ENCODE measurements at regions not wholly inside any gene's neighbourhood (a gene's known extent, or its start where the extent isn't known, plus 50 kb on each side); places are given as distances from the start of the nearest gene placed in this dataset.

GRCh38 chr18:78129260-78129659, 850.4 kb upstream of the SALL3 start:
- Histone ChIP-seq H4K20me1 (ENCODE audit: insufficient read depth, low read length) (no peaks in the 10 kb centered on the region), H3K4me2 (ENCODE audit: low read length) (no peak overlapping the region), H2AFZ (ENCODE audit: low read depth, low read length) (no peak overlapping the region), H3K4me1 (ENCODE audit: low read length) (no peaks in the 10 kb centered on the region), H3K9ac (ENCODE audit: low read length) (no peak overlapping the region), H3K4me3 (ENCODE audit: low read length) (no peak overlapping the region), H3K36me3 (replicated peaks; ENCODE audit: low read depth, low read length) (no peaks in the 10 kb centered on the region), H3K27me3 (ENCODE audit: low read depth, low read length) (no peaks in the 10 kb centered on the region), H3K27ac (ENCODE audit: low read length) (no peak overlapping the region), H3K79me2 (ENCODE audit: low read length) (no peaks in the 10 kb centered on the region), H3K9me3 (ENCODE audit: insufficient read depth, low read length) (peaks cover 36% of the 10 kb centered on the region)
- no peak for TF ChIP-seq EZH2phosphoT487 (IDR thresholded peaks at IDR 0.05; ENCODE audit: low read depth)
- TF ChIP-seq, protein P1, sequence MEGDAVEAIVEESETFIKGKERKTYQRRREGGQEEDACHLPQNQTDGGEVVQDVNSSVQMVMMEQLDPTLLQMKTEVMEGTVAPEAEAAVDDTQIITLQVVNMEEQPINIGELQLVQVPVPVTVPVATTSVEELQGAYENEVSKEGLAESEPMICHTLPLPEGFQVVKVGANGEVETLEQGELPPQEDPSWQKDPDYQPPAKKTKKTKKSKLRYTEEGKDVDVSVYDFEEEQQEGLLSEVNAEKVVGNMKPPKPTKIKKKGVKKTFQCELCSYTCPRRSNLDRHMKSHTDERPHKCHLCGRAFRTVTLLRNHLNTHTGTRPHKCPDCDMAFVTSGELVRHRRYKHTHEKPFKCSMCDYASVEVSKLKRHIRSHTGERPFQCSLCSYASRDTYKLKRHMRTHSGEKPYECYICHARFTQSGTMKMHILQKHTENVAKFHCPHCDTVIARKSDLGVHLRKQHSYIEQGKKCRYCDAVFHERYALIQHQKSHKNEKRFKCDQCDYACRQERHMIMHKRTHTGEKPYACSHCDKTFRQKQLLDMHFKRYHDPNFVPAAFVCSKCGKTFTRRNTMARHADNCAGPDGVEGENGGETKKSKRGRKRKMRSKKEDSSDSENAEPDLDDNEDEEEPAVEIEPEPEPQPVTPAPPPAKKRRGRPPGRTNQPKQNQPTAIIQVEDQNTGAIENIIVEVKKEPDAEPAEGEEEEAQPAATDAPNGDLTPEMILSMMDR (IDR thresholded peaks at IDR 0.05; ENCODE audit: low read depth, low read length): no peak

DNA sequence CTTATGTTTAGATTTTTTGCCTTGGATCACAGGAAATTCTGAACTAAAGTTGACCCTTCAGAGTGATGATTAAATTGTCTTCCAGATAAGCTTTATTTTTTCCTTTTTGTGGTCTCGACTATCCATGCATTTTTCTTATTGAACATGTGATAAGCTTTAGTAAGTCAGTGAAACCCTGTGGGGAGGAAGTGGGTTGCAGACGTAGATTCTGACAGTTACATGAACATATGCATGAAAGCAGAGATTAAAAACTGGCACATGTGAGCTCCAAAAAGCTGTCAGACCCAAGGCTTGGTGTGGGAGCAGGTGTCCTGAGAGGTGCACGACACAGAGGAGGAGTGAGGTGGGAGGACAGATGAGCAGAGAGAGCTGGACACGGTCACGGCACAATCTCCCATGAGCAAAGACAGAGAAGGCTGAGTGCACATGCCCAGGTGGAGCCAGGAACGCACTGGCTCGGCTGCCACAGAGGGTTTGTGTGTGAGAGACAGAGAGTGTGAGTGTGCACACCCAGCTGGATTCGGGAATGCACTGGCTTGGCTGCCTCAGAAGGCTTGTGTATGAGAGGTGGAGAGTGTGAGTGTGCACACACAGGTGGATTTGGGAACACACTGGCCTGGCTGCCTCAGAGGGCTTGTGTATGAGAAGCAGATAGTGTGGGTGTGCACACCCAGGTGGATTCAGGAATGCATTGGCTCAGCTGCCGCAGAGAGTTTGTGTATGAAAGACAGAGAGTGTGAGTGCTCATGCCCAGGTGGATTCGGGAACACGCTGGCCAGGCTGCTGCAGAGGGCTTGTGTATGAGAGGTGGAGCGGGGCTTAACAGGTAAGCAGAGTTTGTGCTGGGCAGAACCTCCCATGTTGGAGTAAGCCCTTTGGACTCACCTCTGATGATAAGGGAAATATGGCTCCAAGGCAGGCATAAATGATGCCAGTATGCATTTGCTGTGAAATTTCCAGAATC, 849.1 kb upstream of the SALL3 start:
- no peak overlapping the region for H3K9ac ChIP-seq (ENCODE audit: low read length)
- no peak overlapping the region for H2AFZ ChIP-seq (ENCODE audit: low read depth, low read length)
- no peaks in the 10 kb centered on the region for H4K20me1 ChIP-seq (ENCODE audit: insufficient read depth, low read length)
- no peak overlapping the region for H3K27ac ChIP-seq (ENCODE audit: low read length)
- no peaks in the 10 kb centered on the region for H3K36me3 ChIP-seq (replicated peaks; ENCODE audit: low read depth, low read length)
- H3K9me3 ChIP-seq (ENCODE audit: insufficient read depth, low read length): peaks cover 27% of the 10 kb centered on the region
- no peak overlapping the region for H3K4me2 ChIP-seq (ENCODE audit: low read length)
- H3K4me3 ChIP-seq (ENCODE audit: low read length): no peak overlapping the region
- H3K4me1 ChIP-seq (ENCODE audit: low read length): no peaks in the 10 kb centered on the region
- TF ChIP-seq, protein P1 (IDR thresholded peaks at IDR 0.05; ENCODE audit: low read depth, low read length): no peak
- no peak for TF ChIP-seq EZH2phosphoT487 (IDR thresholded peaks at IDR 0.05; ENCODE audit: low read depth)
- H3K27me3 ChIP-seq (ENCODE audit: low read depth, low read length): no peaks in the 10 kb centered on the region
- H3K79me2 ChIP-seq (ENCODE audit: low read length): no peaks in the 10 kb centered on the region

- Histone ChIP-seq H3K27ac (ENCODE audit: low read length) (no peak overlapping the region), H4K20me1 (ENCODE audit: insufficient read depth, low read length) (no peaks in the 10 kb centered on the region), H2AFZ (ENCODE audit: low read depth, low read length) (no peak overlapping the region), H3K9ac (ENCODE audit: low read length) (no peak overlapping the region), H3K4me2 (ENCODE audit: low read length) (no peak overlapping the region), H3K4me1 (ENCODE audit: low read length) (no peaks in the 10 kb centered on the region), H3K4me3 (ENCODE audit: low read length) (no peak overlapping the region), H3K27me3 (ENCODE audit: low read depth, low read length) (no peaks in the 10 kb centered on the region), H3K79me2 (ENCODE audit: low read length) (no peaks in the 10 kb centered on the region), H3K9me3 (ENCODE audit: insufficient read depth, low read length) (peaks cover 7% of the 10 kb centered on the region; the same call in 1 of the 2 replicates), H3K36me3 (replicated peaks; ENCODE audit: low read depth, low read length) (no peaks in the 10 kb centered on the region)
- TF ChIP-seq, protein P1 (IDR thresholded peaks at IDR 0.05; ENCODE audit: low read depth, low read length): no peak
- no peak for TF ChIP-seq EZH2phosphoT487 (IDR thresholded peaks at IDR 0.05; ENCODE audit: low read depth)
Observed at GRCh38 chr18:78133729-78134128, 845.9 kb upstream of the SALL3 start.

- Histone ChIP-seq H3K27me3 (ENCODE audit: low read depth, low read length) (no peaks in the 10 kb centered on the region), H3K36me3 (replicated peaks; ENCODE audit: low read depth, low read length) (no peaks in the 10 kb centered on the region), H3K27ac (ENCODE audit: low read length) (no peak overlapping the region), H4K20me1 (ENCODE audit: insufficient read depth, low read length) (no peaks in the 10 kb centered on the region), H3K4me2 (ENCODE audit: low read length) (no peak overlapping the region), H3K4me1 (ENCODE audit: low read length) (no peaks in the 10 kb centered on the region), H2AFZ (ENCODE audit: low read depth, low read length) (no peak overlapping the region), H3K4me3 (ENCODE audit: low read length) (no peak overlapping the region), H3K79me2 (ENCODE audit: low read length) (no peaks in the 10 kb centered on the region), H3K9ac (ENCODE audit: low read length) (no peak overlapping the region), H3K9me3 (ENCODE audit: insufficient read depth, low read length) (no peaks in the 10 kb centered on the region)
- TF ChIP-seq EZH2phosphoT487 (IDR thresholded peaks at IDR 0.05; ENCODE audit: low read depth): no peak
- TF ChIP-seq, protein P1 (IDR thresholded peaks at IDR 0.05; ENCODE audit: low read depth, low read length): no peak
Observed at GRCh38 chr18:78136986-78137385, 842.6 kb upstream of the SALL3 start.
